ENCODE measurements at regions not wholly inside any gene's neighbourhood (a gene's known extent, or its start where the extent isn't known, plus 50 kb on each side); places are given as distances from the start of the nearest gene placed in this dataset.

GRCh38 chr13:55660851-55661250, 1479.9 kb upstream of the PRR20A start:
- CTCF ChIA-PET, result no interaction called here
- no CpG with 5 or more reads among the region's 1 CpG for WGBS (ENCODE audit: insufficient coverage)

DNA sequence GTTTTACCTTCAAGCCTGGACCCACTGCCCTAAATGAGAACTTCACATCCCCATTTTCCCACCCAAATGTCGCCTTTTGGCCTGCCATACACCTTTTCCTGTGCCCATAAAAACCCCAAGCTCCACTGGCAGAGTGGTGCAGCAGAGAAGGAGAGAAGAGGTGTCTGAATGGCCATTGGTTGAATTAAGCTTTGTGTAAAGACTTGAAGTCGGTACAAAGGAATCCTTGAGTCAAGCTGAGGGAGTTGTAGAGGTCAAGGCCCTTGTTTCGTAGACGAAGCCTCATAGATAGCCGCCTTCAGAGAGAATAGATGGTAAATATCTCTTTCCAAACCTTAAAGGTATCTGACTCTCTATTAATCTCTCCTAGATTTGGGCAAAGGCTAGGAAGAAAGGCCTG, 1479.2 kb upstream of the PRR20A start:
- Mint-ChIP-seq H3K4me3 (no peak overlapping the region), H3K27ac (no peak overlapping the region), H3K4me1 (no peaks in the 10 kb centered on the region), H3K9me3 (ENCODE audit: insufficient read depth) (peaks cover 2% of the 10 kb centered on the region), H3K27me3 (no peaks in the 10 kb centered on the region)
- Histone ChIP-seq H2AFZ (ENCODE audit: insufficient read depth, low read depth, low read length, poor library complexity, severe bottlenecking) (no peak overlapping the region), H3K79me2 (ENCODE audit: control insufficient read depth, insufficient read depth, low read length) (no peaks in the 10 kb centered on the region), H3K27ac (ENCODE audit: low read length in 2 of 2) (no peak overlapping the region), H4K20me1 (ENCODE audit: control insufficient read depth, insufficient read depth, low read length, poor library complexity, severe bottlenecking) (no peaks in the 10 kb centered on the region), H3K4me3 (ENCODE audit: control extremely low read depth in 1 of 5, extremely low read depth in 1 of 5, insufficient read depth in 1 of 5, low read depth in 2 of 5, low read length in 4 of 5) (no peak overlapping the region), H3K4me2 (replicated peaks; ENCODE audit: low read depth, low read length, poor library complexity, severe bottlenecking) (no peak overlapping the region), H3K4me1 (ENCODE audit: control insufficient read depth in 2 of 2, insufficient read depth in 2 of 2, low read length in 2 of 2) (no peaks in the 10 kb centered on the region), H3K36me3 (replicated peaks in 1 of 2; ENCODE audit: control extremely low read depth in 1 of 2, control insufficient read depth in 1 of 2, extremely low read depth in 1 of 2, insufficient read depth in 2 of 2, low read length in 1 of 2) (no peaks in the 10 kb centered on the region), H3K9me3 (ENCODE audit: control extremely low read depth in 1 of 3, control insufficient read depth in 2 of 3, insufficient read depth in 1 of 3, low read length in 2 of 3) (peaks cover 0 to 3% (median 2%) of the 10 kb centered on the region in 3 donors), H3K9ac (ENCODE audit: low read length) (no peak overlapping the region), H3K27me3 (replicated peaks in 1 of 4; ENCODE audit: control extremely low read depth in 1 of 4, control insufficient read depth in 3 of 4, insufficient read depth in 4 of 4, low read length in 3 of 4) (no peaks in the 10 kb centered on the region)
- POLR2A ChIA-PET, result no interaction called here
- no CpG with 5 or more reads among the region's 5 CpGs for WGBS (ENCODE audit: insufficient coverage)
- intact Hi-C loops (cut with micrococcal nuclease), result no loop called here
- CTCF ChIA-PET, result no interaction called here
- TF ChIP-seq, protein P1, sequence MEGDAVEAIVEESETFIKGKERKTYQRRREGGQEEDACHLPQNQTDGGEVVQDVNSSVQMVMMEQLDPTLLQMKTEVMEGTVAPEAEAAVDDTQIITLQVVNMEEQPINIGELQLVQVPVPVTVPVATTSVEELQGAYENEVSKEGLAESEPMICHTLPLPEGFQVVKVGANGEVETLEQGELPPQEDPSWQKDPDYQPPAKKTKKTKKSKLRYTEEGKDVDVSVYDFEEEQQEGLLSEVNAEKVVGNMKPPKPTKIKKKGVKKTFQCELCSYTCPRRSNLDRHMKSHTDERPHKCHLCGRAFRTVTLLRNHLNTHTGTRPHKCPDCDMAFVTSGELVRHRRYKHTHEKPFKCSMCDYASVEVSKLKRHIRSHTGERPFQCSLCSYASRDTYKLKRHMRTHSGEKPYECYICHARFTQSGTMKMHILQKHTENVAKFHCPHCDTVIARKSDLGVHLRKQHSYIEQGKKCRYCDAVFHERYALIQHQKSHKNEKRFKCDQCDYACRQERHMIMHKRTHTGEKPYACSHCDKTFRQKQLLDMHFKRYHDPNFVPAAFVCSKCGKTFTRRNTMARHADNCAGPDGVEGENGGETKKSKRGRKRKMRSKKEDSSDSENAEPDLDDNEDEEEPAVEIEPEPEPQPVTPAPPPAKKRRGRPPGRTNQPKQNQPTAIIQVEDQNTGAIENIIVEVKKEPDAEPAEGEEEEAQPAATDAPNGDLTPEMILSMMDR (IDR thresholded peaks at IDR 0.05), result no peak
- TF ChIP-seq EZH2 (IDR thresholded peaks at IDR 0.05; ENCODE audit: borderline replicate concordance, insufficient read depth, low read depth, low read length, poor library complexity, severe bottlenecking), result no peak
- ATAC-seq (ENCODE audit: low read depth) (no peak), DNase-seq (no peak)

More at GRCh38 chr13:55660851-55661250, 1479.9 kb upstream of the PRR20A start:
- POLR2A ChIA-PET, result no interaction called here
- H3K4me3 Mint-ChIP-seq, result no peak overlapping the region
- H3K27me3 Mint-ChIP-seq, result no peaks in the 10 kb centered on the region
- Histone ChIP-seq H3K79me2 (ENCODE audit: control insufficient read depth, insufficient read depth, low read length) (no peaks in the 10 kb centered on the region), H3K36me3 (replicated peaks in 1 of 2; ENCODE audit: control extremely low read depth in 1 of 2, control insufficient read depth in 1 of 2, extremely low read depth in 1 of 2, insufficient read depth in 2 of 2, low read length in 1 of 2) (no peaks in the 10 kb centered on the region), H3K4me2 (replicated peaks; ENCODE audit: low read depth, low read length, poor library complexity, severe bottlenecking) (no peak overlapping the region), H3K9ac (ENCODE audit: low read length) (no peak overlapping the region), H2AFZ (ENCODE audit: insufficient read depth, low read depth, low read length, poor library complexity, severe bottlenecking) (no peak overlapping the region), H3K27ac (ENCODE audit: low read length in 2 of 2) (no peak overlapping the region), H4K20me1 (ENCODE audit: control insufficient read depth, insufficient read depth, low read length, poor library complexity, severe bottlenecking) (no peaks in the 10 kb centered on the region), H3K27me3 (replicated peaks in 1 of 4; ENCODE audit: control extremely low read depth in 1 of 4, control insufficient read depth in 3 of 4, insufficient read depth in 4 of 4, low read length in 3 of 4) (no peaks in the 10 kb centered on the region), H3K4me1 (ENCODE audit: control insufficient read depth in 2 of 2, insufficient read depth in 2 of 2, low read length in 2 of 2) (no peaks in the 10 kb centered on the region), H3K9me3 (ENCODE audit: control extremely low read depth in 1 of 3, control insufficient read depth in 2 of 3, insufficient read depth in 1 of 3, low read length in 2 of 3) (peaks cover 0 to 3% (median 2%) of the 10 kb centered on the region in 3 donors), H3K4me3 (ENCODE audit: control extremely low read depth in 1 of 5, extremely low read depth in 1 of 5, insufficient read depth in 1 of 5, low read depth in 2 of 5, low read length in 4 of 5) (no peak overlapping the region)
- TF ChIP-seq EZH2 (IDR thresholded peaks at IDR 0.05; ENCODE audit: borderline replicate concordance, insufficient read depth, low read depth, low read length, poor library complexity, severe bottlenecking), result no peak
- TF ChIP-seq, protein P1 (IDR thresholded peaks at IDR 0.05), result no peak
- intact Hi-C loops (cut with micrococcal nuclease), result no loop called here
- H3K27ac Mint-ChIP-seq, result no peak overlapping the region
- DNase-seq (no peak), ATAC-seq (ENCODE audit: low read depth) (no peak)
- H3K9me3 Mint-ChIP-seq (ENCODE audit: insufficient read depth), result peaks cover 2% of the 10 kb centered on the region
- no peaks in the 10 kb centered on the region for H3K4me1 Mint-ChIP-seq

Measured in B cell (primary cell).